HG03457 (cell line): ENCODE measurements at regions not wholly inside any gene's neighbourhood (a gene's known extent, or its start where the extent isn't known, plus 50 kb on each side); places are given as distances from the start of the nearest gene placed in this dataset.

Experiments used
- ATAC-seq: cut with Tn5 transposase; IDR thresholded peaks from one replicate; pipeline ENCODE4 v1.9.1; 2021; ENCODE audit warnings: moderate number of reproducible peaks; ENCODE audit not compliant: unreplicated experiment

- ATAC-seq = no peak
Measured at GRCh38 chr4:18381186-18381585, 359.6 kb upstream of the LCORL start.

- no peak for ATAC-seq
Measured at GRCh38 chr4:18369561-18369960, 348.0 kb upstream of the LCORL start.

GRCh38 chr4:18366892-18367291, 345.3 kb upstream of the LCORL start:
- ATAC-seq = peak; percentile 93

- no peak for ATAC-seq
Measured at GRCh38 chr4:18366136-18366535, 344.6 kb upstream of the LCORL start.

GRCh38 chr4:18343581-18343980, 322.0 kb upstream of the LCORL start:
- ATAC-seq = no peak

GRCh38 chr4:18342847-18343246, 321.3 kb upstream of the LCORL start:
- no peak for ATAC-seq

GRCh38 chr4:18321956-18322530, 300.5 kb upstream of the LCORL start:
- no peak for ATAC-seq

GRCh38 chr4:18319431-18319830, 297.9 kb upstream of the LCORL start:
- no peak for ATAC-seq

- ATAC-seq = no peak
Measured at GRCh38 chr4:18318682-18319388, 297.3 kb upstream of the LCORL start.

- no peak for ATAC-seq
Measured at GRCh38 chr4:18314731-18315130, 293.2 kb upstream of the LCORL start.

- no peak for ATAC-seq
Measured at GRCh38 chr4:18297684-18298083, 276.1 kb upstream of the LCORL start.

- no peak for ATAC-seq
Measured at GRCh38 chr4:18296411-18296810, 274.9 kb upstream of the LCORL start.

GRCh38 chr4:18294846-18295245, 273.3 kb upstream of the LCORL start:
- ATAC-seq = no peak

GRCh38 chr4:18294021-18294420, 272.5 kb upstream of the LCORL start:
- no peak for ATAC-seq

GRCh38 chr4:18292411-18292810, 270.9 kb upstream of the LCORL start:
- ATAC-seq = no peak

GRCh38 chr4:18291981-18292380, 270.4 kb upstream of the LCORL start:
- ATAC-seq = no peak

GRCh38 chr4:18291256-18291655, 269.7 kb upstream of the LCORL start:
- ATAC-seq = no peak

- ATAC-seq = no peak
Measured at GRCh38 chr4:18285357-18285756, 263.8 kb upstream of the LCORL start.

GRCh38 chr4:18278244-18278643, 256.7 kb upstream of the LCORL start:
- ATAC-seq = no peak

GRCh38 chr4:18262832-18263231, 241.3 kb upstream of the LCORL start:
- no peak for ATAC-seq

- ATAC-seq = no peak
Measured at GRCh38 chr4:18252052-18252451, 230.5 kb upstream of the LCORL start.

GRCh38 chr4:18250564-18250963, 229.0 kb upstream of the LCORL start:
- ATAC-seq = no peak

- no peak for ATAC-seq
Measured at GRCh38 chr4:18248611-18249010, 227.1 kb upstream of the LCORL start.
